Activated naive CD4-positive, alpha-beta T cell treated with Interleukin-2 at 50 U/mL for 16 hours (primary cell): ENCODE measurements at regions not wholly inside any gene's neighbourhood (a gene's known extent, or its start where the extent isn't known, plus 50 kb on each side); places are given as distances from the start of the nearest gene placed in this dataset.

Experiments
- DNase-seq: peaks from one replicate; pipeline ENCODE4 v3.0.0-alpha.2; 2020

DNA sequence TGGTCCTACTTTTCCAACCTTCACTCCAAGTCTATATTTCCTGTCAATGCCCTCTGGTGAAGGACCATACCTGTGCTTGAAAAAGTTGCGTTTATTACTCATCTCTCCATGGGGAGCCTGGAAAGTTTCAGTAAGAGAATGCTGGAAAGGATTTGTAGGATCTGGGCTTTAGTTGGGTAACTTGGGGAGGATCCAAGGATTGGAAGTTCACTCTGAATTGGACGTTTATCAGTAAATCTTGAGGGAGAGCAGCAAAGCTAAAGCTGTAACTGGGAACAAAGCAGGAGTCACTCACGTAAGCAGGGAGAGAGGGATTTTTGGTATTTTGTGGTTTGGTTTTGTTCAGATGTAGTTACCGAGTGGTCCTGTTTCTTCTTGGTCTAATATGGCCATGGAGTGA, 51.4 kb upstream of the NPVF start:
- DNase-seq: no peak

DNA sequence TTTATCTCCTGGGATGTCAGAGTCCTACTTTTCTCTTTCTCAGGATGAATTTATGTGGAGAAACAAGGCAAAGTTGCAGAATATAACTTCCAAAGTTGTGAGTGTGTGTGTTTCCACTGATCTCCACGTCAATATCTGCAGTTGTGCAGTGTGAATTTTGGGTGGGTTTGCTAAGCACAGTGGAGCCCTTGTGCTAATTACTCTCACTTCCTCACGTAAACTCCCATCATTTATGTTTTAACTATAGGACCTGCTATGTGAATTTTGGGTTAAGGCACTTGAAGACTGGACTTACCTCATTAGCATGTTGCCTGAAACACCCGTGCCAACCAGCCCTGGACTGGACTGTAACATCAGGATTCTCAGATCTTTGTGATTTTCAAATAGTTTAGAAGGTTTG, 51.9 kb upstream of the NPVF start:
- DNase-seq: no peak

DNA sequence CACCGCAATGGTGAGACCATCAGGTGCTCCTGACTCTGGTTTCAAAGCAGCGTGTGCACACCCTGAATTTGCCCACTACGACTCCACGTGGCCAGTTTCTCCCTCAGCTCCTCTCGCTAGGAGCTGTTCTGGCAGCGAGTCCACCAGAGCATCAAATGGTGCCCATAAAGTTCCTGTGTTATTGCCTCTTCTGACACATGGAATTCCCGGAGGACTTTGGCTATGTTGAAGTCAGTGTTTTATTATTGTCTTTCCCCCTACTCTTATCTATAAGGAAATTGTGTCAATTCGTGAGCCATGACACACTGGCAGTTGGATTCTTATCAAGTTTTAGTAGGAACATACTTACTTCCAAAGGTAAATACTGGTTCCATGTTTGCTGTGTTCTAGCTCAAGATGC, 53.9 kb upstream of the NPVF start:
- no peak for DNase-seq

DNA sequence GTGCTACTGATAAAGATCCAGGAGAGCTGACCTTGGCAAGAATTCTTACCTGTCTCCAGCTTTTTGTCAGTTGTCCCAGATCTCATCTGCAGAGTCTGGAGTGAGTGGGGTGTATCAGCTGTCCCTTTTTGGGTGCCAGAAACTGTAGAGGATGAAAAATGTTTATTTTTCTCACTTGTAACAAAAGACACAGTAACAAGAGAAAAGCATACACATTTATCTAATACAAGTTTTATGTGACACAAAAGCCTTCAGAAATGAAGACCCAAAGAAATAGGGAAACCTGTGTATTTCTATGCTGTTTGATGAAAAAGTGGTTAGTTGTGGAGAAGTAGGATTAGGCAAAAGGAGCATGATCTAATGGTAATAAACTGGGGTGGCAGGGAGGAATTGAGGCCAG, 58.5 kb upstream of the NPVF start:
- DNase-seq: no peak

DNA sequence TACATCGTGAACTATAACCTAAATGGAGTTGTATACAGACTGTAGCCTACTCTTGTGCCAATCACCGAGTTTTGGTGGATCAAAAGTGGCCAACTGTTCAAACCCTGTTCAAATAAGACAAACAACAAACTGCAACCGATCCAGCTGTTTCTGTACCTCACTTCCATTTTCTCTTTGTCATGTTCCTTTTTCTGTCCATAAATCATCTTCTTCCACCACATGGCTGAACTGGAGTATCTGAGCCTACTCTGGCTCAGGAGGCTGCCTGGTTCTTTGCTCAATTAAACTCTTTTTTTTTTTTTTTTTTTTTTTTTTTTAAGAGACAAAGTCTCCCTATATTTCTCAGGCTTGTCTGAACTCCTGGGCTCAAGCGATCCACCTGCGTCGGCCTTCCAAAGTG, 59.0 kb upstream of the NPVF start:
- no peak for DNase-seq

- no peak for DNase-seq
These were observed 60.4 kb upstream of the NPVF start for GRCh38 chr7:25288556-25289307.

DNA sequence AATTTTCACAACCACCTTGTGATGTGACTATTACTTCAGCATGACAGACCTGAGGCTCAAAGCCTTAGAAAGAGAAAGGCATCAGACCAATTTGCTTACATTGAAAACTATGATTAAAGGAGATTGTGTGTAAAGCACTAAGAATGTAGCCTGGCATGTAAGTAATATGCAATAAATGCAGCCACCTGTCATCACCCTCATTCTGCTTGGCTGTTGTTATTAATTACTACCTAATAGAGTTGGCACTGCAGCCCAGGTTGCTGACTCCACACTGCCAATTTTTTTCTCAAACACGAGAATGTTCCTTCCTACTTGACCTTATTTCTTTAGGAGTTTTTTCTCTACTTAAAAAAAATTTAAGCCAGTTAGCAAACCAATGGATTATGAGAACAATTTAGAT, 61.2 kb upstream of the NPVF start:
- no peak for DNase-seq

DNA sequence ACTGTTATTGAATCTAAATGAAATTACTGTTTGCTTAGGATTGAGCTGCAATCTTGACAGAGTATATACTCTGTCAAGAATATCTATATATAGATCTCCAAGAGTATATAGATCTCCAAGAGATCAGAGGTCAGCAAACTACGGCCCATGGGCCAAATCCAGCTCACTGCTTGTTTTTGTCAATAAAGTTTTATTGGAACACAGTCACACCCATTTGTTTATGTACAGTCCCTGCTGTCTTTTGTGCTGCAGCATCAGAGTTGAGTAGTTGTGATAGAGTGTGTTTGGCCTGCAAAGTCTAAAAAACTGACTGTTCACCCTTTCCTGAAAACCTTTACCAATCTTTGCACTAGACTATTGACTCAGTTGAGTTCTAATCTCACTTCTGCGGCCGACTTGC, 66.3 kb upstream of the NPVF start:
- DNase-seq: no peak

- DNase-seq: no peak
These were observed 67.1 kb upstream of the NPVF start for GRCh38 chr7:25295387-25295786.

- DNase-seq: no peak
These were observed 67.8 kb upstream of the NPVF start for GRCh38 chr7:25296086-25296485.

- no peak for DNase-seq
These were observed 69.0 kb upstream of the NPVF start for GRCh38 chr7:25297278-25297677.

DNA sequence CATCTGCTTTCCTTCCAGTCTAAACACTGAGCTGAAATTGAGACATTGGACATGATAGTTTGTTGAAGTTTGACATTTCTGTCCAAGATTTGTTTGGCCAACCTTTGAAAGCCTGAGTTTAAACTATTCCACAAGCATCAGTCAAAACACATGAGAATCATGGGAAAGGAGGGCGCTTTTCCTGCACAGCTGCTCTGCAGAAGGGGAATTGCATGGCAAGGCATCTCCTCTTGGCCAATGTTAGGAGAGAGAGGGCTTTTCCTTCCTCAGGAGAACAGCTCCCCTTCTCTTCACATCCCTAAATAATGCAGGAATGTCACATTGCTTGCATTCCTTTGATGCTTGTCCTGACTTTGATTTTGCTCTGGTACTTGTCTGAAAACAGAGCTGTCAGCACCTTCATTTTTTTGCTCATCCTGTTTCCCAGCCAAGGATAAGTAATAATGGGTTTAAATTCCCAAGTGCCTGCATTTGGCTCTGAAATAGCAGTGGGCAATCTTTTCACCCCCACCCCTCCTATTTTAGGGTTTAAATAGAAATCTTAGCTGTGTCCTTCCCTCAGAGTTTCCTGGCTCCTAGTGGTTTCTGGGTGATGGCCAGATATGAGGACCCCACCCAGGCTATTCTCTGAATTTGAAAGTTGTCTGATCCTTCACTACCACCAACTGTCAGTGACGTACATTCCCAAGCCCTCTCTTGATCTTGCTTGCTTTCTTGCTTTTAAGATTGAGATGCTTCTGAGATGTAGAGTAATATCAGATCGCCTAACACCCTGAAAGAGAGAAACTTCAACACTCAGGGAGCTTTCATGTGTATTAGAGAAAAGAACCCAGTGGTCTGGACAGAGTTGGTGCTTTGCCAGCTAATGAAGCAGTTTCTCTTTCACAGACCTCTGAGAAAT, 75.2 kb upstream of the NPVF start:
- DNase-seq: no peak

DNA sequence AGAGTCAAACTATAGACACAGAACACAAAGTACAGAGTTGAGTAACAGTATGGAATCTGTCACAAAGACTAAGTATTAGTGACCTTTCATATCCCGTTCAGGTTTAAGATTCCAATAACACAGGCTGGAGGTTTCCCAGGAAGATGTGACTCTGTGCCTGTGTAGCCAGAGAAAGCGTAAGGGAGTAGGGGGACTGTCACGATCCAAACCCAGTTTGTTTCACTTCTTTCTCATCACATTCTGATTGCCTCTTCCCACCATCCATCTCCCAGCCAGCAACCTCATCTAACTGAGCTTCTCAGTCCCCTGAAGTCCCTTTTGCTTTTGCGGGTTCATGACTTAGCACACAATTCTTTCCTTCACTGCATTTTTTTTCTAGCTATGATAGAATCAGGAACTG, 76.4 kb upstream of the NPVF start:
- DNase-seq: no peak

DNA sequence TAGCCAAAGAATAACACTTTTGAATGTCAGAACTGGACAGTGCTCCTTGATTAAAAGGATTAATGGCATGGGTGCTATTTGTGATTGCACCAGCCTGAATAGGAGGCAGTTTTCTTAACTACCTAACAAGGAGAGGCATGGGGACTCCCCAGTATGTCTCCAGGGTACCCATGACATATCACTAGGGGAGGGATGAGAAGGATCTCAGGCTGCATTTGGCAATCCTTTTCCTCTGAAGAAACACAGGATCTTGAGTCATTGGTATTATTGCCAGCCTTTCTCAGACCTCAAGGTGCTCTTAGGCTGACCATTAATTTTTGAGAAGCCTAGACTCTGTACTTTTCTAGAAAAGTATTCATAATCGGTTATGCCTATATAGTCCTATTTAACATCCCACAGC, 77.5 kb upstream of the NPVF start:
- no peak for DNase-seq

GRCh38 chr7:25307624-25308023, 79.3 kb upstream of the NPVF start:
- DNase-seq: no peak

DNA sequence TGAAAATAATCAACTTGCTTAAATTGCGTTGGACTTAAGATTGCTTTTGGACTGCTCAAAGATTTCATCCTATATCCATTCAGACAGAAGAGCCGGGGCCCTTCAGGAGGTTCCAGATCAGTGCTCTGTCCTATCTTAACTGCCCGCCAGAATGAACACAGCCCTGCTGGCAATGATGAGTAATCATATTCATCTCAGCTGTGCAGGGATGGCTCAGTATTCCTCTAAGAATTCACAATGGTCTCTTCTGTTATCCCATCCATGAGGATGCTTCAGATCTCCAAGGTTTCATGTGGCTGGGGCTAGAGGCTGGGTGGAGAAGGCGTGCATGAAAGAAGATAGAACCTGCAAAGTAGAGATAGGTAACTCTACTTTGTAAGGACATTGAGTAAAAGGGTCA, 80.0 kb upstream of the NPVF start:
- DNase-seq: no peak

DNA sequence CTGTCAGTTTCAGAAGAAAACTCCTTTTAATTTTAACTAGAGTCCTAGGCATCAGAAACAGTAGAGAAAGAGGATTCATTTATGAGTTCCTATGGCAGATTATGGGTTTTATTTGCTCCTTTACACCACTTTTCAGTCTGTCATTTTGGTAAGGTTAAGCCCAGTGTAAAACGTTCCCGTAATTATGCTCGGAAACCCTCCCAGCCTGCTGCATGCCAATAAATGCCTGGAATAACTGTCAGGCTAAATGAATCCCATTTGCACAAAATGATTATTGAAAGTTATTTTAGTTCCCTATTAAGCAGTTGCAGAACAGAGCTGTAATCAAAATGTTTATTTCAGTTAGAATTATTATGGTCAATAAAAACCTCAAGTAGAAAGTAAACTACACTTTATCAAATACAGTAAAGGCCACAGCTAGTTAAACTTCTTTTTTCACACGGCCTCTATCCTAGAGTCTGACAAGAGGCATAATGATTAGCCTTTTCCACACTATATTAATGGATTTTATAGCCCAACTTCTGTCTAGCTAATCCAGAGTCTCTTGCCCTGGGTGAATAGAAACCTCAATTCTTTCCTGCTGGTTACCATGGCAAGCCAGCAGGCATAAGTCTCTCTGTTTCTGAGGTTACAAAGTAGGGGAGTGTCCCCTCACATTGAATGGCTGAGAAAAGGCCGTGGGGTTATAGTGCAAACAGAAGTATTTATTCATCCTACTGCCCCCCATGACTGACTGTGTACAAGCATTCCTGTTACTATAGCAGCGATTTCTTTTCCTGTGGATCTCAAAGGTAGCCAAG, 80.8 kb upstream of the NPVF start:
- no peak for DNase-seq

- no peak for DNase-seq
These were observed 82.6 kb upstream of the NPVF start for GRCh38 chr7:25310896-25311295.

- DNase-seq: no peak
These were observed 83.1 kb upstream of the NPVF start for GRCh38 chr7:25311346-25311745.

- no peak for DNase-seq
These were observed 84.7 kb upstream of the NPVF start for GRCh38 chr7:25312968-25313367.

DNA sequence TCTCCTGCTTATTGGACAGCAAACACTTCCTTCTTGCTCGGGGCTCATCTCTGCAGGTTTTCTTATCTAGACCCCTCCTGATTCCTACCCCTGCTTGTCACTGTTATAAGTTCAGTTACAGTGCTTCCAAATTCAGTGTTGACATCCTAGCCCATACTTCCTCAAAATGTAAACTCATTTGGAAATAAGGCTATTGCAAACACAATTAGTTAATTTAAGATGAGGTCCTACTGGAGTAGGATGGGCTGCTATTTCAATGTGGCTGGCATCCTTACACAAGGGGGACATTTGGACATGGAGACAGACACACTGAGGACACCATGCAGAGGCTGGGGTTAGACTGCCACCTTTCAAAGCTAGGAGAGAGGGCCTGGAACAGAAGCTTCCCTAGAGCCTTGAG, 85.2 kb upstream of the NPVF start:
- no peak for DNase-seq

- DNase-seq: no peak
These were observed 85.9 kb upstream of the NPVF start for GRCh38 chr7:25314094-25314730.

DNA sequence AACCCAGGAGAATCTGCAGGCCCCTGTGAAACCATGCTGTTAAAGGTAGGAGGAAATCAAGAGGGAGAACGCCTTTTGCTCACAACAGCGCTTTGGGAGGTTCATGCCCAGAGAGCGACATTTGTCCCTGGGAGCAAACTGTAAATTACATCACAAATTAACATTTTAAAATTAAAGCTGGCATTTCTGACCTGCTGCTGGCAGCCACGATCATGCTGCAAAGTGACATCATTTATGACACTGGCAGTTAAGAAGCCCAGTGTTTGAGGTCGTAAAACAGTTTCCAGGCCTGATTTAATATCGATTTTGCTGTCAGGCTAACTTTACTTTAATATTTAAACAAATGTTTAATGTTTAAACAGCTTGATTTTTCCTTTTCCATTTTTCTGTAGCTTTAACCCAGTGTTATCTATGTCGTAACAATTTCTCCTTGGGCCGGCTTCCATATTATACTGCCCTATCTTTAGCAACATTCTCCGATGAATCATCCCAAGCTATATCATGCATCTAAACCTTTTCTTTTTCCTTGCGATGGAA, 86.5 kb upstream of the NPVF start:
- no peak for DNase-seq
